Activated naive CD4-positive, alpha-beta T cell treated with anti-CD3 and anti-CD28 coated beads, Interleukin-2, amount 10 ng/mL, durations not matched to agents 7 days and 5 days (primary cell): ENCODE measurements at regions not wholly inside any gene's neighbourhood (a gene's known extent, or its start where the extent isn't known, plus 50 kb on each side); places are given as distances from the start of the nearest gene placed in this dataset.

ENCODE experiments used
- CTCF ChIA-PET: fragments of 350-600 bp; sonication (Branson Sonifier 250); formaldehyde crosslinking; loops from one replicate; lab custom pipeline; 2021; ENCODE audit warnings: antibody characterized with exemption; lab: Charles Lee
- DNase-seq: peaks from one replicate; pipeline ENCODE4 v3.0.0-alpha.2; 2020
- H3K27ac Mint-ChIP-seq: one replicate; pipeline ENCODE4 v1.8.0; 2021; ENCODE audit warnings: mild to moderate bottlenecking, moderate library complexity, mixed read lengths
- H3K27me3 Mint-ChIP-seq: one replicate; pipeline ENCODE4 v1.8.0; 2021; ENCODE audit warnings: mild to moderate bottlenecking, mixed read lengths
- H3K36me3 Mint-ChIP-seq: one replicate; pipeline ENCODE4 v1.8.0; 2021; ENCODE audit warnings: mixed read lengths
- H3K4me1 Mint-ChIP-seq: one replicate; pipeline ENCODE4 v1.8.0; 2021; ENCODE audit warnings: mixed read lengths
- H3K4me3 Mint-ChIP-seq: one replicate; pipeline ENCODE4 v1.8.0; 2021; ENCODE audit warnings: mild to moderate bottlenecking, moderate library complexity, mixed read lengths
- H3K9me3 Mint-ChIP-seq: one replicate; pipeline ENCODE4 v1.8.0; 2021; ENCODE audit warnings: mixed read lengths

DNA sequence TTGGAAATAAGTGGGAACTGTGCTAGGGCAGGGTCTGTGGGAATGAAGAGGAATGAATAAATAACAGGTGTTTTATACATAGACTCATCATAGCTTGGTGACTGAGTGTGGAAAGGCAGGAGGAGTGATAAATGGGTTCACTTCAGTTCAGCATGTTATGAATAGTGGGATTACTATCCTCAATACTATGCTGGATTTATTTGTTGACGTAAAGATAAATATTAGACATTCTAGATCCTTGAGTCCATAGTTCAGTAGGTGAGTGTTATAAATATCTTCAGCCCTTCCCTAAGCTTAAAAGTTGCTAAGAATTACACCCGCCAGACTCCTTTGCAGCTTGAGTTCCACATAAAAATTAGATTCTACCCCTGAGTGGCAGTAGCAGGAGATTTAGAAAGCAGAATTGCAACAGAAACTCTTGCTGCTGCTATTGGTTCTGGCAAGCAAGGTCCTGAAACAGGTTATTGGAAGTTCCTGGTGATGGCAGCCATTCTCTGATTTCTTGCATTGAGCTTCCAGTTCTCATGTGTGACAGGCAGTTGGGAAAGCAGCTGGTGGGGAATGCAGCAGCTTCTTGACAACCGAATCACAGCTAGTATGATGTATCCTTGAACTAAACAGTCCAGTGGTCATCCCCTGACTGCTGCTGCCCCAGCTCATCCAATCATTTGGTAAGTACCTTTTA, 1558.9 kb downstream of the FAM181B start:
- CTCF ChIA-PET: no interaction called here
- no peak overlapping the region for H3K4me3 Mint-ChIP-seq
- H3K9me3 Mint-ChIP-seq: peaks cover 2% of the 10 kb centered on the region
- H3K36me3 Mint-ChIP-seq: no peaks in the 10 kb centered on the region
- no peak overlapping the region for H3K27ac Mint-ChIP-seq
- H3K27me3 Mint-ChIP-seq: no peaks in the 10 kb centered on the region
- DNase-seq: no peak
- no peaks in the 10 kb centered on the region for H3K4me1 Mint-ChIP-seq

DNA sequence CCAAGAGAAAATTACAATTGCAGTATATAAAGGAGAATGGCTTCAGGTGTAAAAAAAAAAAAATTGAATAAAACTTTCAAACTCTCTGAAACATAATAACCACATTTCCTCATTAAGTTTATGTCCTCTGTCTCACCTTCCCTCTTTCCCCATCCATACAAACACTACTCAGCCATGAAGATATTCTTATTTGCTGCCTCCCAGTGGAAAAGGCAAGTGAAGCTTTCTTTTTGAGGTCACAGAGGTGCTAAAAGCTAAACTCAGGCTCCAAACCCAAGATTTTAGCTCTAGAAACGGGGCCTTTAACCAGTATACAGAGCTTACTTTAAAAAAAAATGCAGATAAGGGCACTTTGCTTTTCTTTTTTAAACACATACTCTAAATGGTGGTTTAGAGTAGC, 1568.5 kb downstream of the FAM181B start:
- Mint-ChIP-seq H3K4me1 (no peaks in the 10 kb centered on the region), H3K36me3 (no peaks in the 10 kb centered on the region), H3K27ac (no peak overlapping the region), H3K4me3 (no peak overlapping the region), H3K9me3 (no peaks in the 10 kb centered on the region), H3K27me3 (no peaks in the 10 kb centered on the region)
- CTCF ChIA-PET: no interaction called here
- no peak for DNase-seq

DNA sequence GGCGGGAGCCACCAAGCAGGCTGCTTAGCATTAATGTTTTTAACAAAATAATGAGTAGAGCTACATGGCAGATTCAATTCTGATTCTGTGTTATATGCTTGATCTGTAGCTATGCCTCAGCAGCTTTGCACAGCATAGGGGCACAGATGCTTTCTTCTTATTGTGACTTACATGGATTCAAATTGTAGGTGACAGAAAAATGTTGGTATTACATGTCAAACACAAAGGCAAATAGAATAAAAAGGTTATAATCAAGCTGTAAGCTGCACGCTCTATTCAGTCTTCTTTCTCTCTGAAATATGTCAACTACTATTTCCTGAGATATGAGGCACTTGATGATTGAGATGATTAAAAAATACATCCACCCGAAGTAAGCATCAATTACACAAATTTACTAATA, 1573.8 kb downstream of the FAM181B start:
- H3K27me3 Mint-ChIP-seq: no peaks in the 10 kb centered on the region
- no peak overlapping the region for H3K27ac Mint-ChIP-seq
- no peaks in the 10 kb centered on the region for H3K4me1 Mint-ChIP-seq
- CTCF ChIA-PET: no interaction called here
- no peaks in the 10 kb centered on the region for H3K36me3 Mint-ChIP-seq
- no peak for DNase-seq
- no peaks in the 10 kb centered on the region for H3K9me3 Mint-ChIP-seq
- no peak overlapping the region for H3K4me3 Mint-ChIP-seq

DNA sequence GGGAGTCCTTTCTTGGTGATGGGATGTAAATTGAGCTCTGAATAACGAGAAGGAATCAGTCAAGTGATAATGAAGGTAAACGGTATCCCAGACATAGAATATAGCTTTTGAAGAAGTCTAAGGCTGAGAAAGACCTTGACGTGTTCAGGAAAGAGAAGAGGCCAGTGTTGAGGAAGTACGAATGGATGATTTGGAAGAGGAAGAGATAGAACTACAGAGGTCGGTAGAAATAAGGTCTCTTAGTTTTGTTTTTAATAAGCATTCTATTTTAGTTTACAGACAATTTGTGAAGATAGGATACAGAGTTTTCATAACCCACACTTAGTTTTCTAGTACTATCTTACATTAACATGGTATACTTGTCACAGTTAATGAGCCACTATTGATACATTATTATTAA, 1598.1 kb downstream of the FAM181B start:
- no peak overlapping the region for H3K27ac Mint-ChIP-seq
- peaks cover 9% of the 10 kb centered on the region for H3K9me3 Mint-ChIP-seq
- no peak for DNase-seq
- CTCF ChIA-PET: no interaction called here
- no peaks in the 10 kb centered on the region for H3K36me3 Mint-ChIP-seq
- no peaks in the 10 kb centered on the region for H3K4me1 Mint-ChIP-seq
- H3K4me3 Mint-ChIP-seq: no peak overlapping the region
- H3K27me3 Mint-ChIP-seq: no peaks in the 10 kb centered on the region

DNA sequence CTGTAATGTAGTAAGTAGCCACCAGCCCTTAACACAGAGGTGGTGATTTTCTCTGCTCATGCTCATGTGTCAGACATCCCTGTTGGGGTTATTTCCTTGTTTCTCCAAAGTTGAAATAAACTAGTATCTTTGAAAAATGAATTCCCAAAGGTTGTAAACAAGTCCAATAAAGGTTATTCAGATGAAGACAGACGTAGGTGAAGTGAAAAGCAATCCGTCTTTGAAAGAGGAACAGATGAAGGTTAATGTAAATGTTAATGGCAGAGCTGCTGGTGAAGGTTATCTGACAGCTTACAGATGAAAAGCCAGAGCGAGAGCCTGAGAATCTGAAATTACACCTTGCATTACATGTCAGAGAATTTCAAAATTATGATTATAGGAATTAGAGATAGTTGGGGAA, 1604.0 kb downstream of the FAM181B start:
- Mint-ChIP-seq H3K27me3 (no peaks in the 10 kb centered on the region), H3K9me3 (peaks cover 6% of the 10 kb centered on the region)
- CTCF ChIA-PET: no interaction called here

DNA sequence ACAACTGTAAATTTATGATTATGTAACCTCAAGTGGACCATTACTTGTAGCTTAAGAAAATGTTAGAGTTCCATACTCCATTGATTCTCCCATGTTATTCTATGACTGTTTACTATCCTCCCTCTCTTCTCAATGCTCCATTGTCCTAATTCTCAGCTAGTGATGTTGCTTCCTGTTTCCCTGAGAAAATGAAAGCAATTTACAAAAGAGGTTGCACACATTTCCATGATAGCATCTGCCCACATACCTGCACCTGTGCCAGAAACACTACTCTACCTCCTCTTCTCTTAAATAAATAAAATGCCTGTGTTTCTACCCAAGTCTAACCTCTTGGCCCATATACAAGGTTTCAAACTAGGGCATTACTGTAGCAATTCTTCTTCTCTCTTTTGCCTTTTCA, 1620.9 kb downstream of the FAM181B start:
- no peak overlapping the region for H3K4me3 Mint-ChIP-seq
- DNase-seq: no peak
- no peaks in the 10 kb centered on the region for H3K4me1 Mint-ChIP-seq
- CTCF ChIA-PET: no interaction called here
- H3K9me3 Mint-ChIP-seq: no peaks in the 10 kb centered on the region
- H3K27ac Mint-ChIP-seq: no peak overlapping the region
- no peaks in the 10 kb centered on the region for H3K27me3 Mint-ChIP-seq
- H3K36me3 Mint-ChIP-seq: no peaks in the 10 kb centered on the region

More for the DNA sequence above, 1604.0 kb downstream of the FAM181B start:
- Mint-ChIP-seq H3K4me1 (no peaks in the 10 kb centered on the region), H3K27ac (no peak overlapping the region), H3K4me3 (no peak overlapping the region), H3K36me3 (no peaks in the 10 kb centered on the region)
- DNase-seq: no peak

DNA sequence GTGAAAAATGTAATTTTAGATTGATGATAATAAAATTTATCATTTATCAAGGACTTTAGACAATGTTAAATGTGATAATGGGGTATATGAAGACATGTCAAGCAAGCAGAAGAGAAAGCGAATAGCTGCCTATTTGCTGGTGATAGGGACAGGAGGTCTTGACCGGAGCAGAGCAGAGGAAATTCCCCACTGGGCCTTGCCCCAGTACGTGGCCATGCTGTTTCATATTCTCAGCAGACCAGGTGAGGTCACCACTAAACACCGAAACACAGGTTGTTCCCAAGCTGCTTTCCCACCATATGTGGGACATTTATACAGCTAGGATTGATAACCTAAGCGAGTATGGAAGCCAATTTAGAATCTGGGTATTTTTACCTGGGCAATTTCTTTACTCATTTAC, 1629.6 kb downstream of the FAM181B start:
- H3K27ac Mint-ChIP-seq: no peak overlapping the region
- CTCF ChIA-PET: no interaction called here
- H3K9me3 Mint-ChIP-seq: no peaks in the 10 kb centered on the region

DNA sequence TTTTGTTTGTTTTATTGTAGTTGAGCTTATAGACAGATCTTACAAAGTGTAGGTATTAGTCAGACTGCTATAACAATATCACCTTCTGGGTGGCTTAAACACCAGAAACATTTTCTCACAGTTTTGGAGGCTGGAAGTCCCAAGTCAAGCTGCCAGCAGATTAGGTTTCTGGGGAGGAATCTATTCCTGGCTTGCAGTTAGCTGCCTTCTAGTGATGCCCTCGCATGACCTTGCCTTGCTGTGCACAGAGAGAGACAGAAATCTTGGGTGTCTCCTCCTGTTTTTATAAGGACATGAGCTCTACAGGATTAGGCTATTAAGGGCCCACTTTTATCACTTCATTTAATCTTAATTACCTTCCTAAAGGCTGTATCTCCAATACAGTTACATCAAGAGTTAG, 1635.2 kb downstream of the FAM181B start:
- Mint-ChIP-seq H3K36me3 (no peaks in the 10 kb centered on the region), H3K4me1 (no peaks in the 10 kb centered on the region), H3K9me3 (peaks cover 3% of the 10 kb centered on the region), H3K27me3 (no peaks in the 10 kb centered on the region), H3K4me3 (no peak overlapping the region), H3K27ac (no peak overlapping the region)
- DNase-seq: no peak
- CTCF ChIA-PET: no interaction called here

More for the DNA sequence above, 1629.6 kb downstream of the FAM181B start:
- DNase-seq: no peak
- H3K36me3 Mint-ChIP-seq: no peaks in the 10 kb centered on the region
- H3K4me1 Mint-ChIP-seq: no peaks in the 10 kb centered on the region
- no peak overlapping the region for H3K4me3 Mint-ChIP-seq
- H3K27me3 Mint-ChIP-seq: no peaks in the 10 kb centered on the region

DNA sequence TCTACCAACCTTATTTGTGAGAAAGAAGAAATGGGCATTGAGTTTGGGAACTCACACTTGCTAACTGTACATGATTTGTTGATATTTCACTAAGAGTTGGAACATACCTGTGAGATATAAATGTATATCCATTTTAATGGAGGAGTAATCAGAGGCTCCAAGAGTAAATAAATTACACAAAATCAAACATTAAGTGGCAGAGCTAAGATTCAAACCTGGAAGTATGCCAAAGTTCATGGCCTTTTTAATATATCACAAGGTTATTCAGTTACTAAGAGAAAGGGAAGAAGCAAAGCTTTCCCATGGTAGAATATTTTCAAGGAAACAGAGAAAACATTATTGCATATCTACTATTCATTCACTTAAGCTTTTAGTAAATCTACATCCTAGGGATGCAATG, 1641.1 kb downstream of the FAM181B start:
- no peaks in the 10 kb centered on the region for H3K27me3 Mint-ChIP-seq
- peaks cover 5% of the 10 kb centered on the region for H3K9me3 Mint-ChIP-seq
- H3K36me3 Mint-ChIP-seq: no peaks in the 10 kb centered on the region
- no peaks in the 10 kb centered on the region for H3K4me1 Mint-ChIP-seq
- DNase-seq: no peak
- no peak overlapping the region for H3K27ac Mint-ChIP-seq
- H3K4me3 Mint-ChIP-seq: no peak overlapping the region
- CTCF ChIA-PET: no interaction called here

DNA sequence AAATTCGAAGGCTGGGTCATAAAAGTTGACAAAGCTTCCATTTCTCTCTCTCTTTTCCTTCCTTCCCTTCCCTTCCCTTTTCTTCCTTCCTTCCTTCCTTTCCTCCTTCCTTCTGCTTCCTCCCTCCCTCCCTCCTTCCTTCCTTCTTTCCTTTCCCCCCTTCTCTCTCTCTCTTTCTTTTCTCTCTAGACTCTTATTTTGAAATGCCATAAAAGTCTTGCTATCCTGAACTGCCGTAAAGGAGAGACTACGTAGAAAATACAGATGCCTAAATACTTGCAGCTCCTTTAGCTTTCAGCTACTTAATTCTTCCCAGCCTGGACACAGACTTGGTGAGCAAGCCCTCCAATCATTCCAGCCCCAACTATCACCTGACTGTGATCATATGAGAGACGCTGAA, 1644.4 kb downstream of the FAM181B start:
- CTCF ChIA-PET: interaction anchor here (0.7 kb wide), 1 partner anchor 42 kb away, joined by 3 read pairs; no protein-coding TSS in a partner anchor

DNA sequence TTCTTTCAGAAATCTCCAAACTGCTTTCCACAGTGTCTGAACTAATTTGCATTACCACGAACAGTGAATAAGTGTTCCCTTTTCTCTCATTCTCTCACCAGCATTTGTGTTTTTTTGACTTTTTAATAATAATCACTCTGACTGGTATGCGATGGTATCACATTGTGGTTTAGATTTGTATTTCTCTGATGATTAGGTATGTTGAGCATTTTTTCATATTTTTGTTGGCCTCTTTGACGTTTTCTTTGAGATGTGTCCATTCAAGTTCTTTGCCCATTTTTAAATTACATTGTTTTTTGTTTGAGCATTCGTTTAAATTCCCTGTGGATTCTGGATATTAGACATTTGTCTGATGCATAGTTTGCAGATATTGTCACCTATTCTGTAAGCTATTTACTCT, 1639.6 kb upstream of the TENM4 start:
- DNase-seq: no peak
- no peak overlapping the region for H3K4me3 Mint-ChIP-seq
- no peaks in the 10 kb centered on the region for H3K4me1 Mint-ChIP-seq
- peaks cover 7% of the 10 kb centered on the region for H3K9me3 Mint-ChIP-seq
- H3K36me3 Mint-ChIP-seq: no peaks in the 10 kb centered on the region
- H3K27me3 Mint-ChIP-seq: no peaks in the 10 kb centered on the region
- H3K27ac Mint-ChIP-seq: no peak overlapping the region
- CTCF ChIA-PET: no interaction called here

More for the DNA sequence above, 1644.4 kb downstream of the FAM181B start:
- peaks cover 3% of the 10 kb centered on the region for H3K9me3 Mint-ChIP-seq
- no peak overlapping the region for H3K27ac Mint-ChIP-seq
- no peak overlapping the region for H3K4me3 Mint-ChIP-seq
- no peaks in the 10 kb centered on the region for H3K27me3 Mint-ChIP-seq
- no peaks in the 10 kb centered on the region for H3K36me3 Mint-ChIP-seq
- no peak for DNase-seq
- H3K4me1 Mint-ChIP-seq: no peaks in the 10 kb centered on the region

DNA sequence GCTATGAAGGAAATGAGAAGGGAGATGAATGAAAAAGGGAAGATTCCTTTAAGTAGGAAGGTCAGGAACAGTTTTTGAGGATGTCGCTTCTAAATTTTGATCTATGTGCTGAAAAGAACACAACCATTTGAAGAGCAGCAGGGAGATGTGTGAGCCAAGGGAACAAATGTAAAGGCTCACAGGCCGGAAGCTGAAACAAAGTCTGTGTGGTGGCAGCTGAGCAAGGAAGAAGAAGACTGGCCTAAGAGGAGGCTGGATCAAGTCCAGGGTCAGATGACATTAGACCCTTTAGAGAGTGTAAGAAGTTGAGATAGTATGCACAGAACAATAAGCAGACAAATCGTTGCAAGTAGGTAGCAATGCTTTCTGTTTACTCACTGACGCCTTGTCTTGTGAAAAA, 1631.4 kb upstream of the TENM4 start:
- CTCF ChIA-PET: no interaction called here
- no peak overlapping the region for H3K27ac Mint-ChIP-seq
- H3K27me3 Mint-ChIP-seq: no peaks in the 10 kb centered on the region
- no peaks in the 10 kb centered on the region for H3K4me1 Mint-ChIP-seq
- no peak for DNase-seq
- H3K36me3 Mint-ChIP-seq: no peaks in the 10 kb centered on the region
- no peak overlapping the region for H3K4me3 Mint-ChIP-seq
- H3K9me3 Mint-ChIP-seq: peaks cover 2% of the 10 kb centered on the region

DNA sequence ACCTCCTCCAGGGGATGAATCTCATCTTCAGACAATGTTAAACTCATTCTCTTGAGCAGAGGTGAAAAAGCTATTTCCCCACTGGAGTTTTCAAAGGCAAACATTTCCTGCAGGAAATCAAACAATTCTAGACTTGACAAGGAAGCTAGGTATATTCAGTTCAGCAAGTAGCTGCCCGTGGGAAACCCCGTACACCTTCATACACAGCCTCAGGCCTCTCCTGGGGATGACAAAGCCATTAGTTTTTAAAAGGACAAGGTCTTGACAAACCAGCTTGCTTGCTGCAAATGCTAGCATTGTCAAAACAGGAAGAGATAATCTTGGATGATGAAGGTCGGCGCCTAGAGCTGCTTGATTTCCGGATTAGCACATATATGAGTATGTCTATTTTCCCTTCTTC, 1630.8 kb upstream of the TENM4 start:
- H3K36me3 Mint-ChIP-seq: no peaks in the 10 kb centered on the region
- H3K9me3 Mint-ChIP-seq: peaks cover 2% of the 10 kb centered on the region
- no peaks in the 10 kb centered on the region for H3K27me3 Mint-ChIP-seq
- H3K27ac Mint-ChIP-seq: no peak overlapping the region
- DNase-seq: no peak
- CTCF ChIA-PET: no interaction called here
- no peak overlapping the region for H3K4me3 Mint-ChIP-seq
- H3K4me1 Mint-ChIP-seq: no peaks in the 10 kb centered on the region

DNA sequence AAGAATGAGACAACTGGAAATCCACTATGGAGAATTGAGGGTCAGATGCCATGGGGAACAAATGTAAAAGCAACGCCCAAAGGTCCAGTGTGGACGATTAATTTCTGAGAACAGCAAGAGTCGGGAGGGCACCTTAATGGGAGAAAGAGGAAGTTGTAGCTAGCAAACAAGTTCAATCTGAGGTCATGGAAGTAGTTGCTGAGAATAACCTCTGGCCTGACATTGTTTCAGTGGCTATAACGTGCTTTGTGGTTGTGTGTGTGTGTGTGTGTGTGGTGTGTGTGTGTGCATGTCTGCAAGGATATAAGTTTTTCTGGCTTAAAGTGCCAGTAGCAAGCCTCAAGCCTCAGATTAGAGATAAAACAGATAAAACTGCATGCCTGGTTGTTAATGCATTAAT, 1630.1 kb upstream of the TENM4 start:
- Mint-ChIP-seq H3K9me3 (peaks cover 2% of the 10 kb centered on the region), H3K4me3 (no peak overlapping the region), H3K36me3 (no peaks in the 10 kb centered on the region), H3K27ac (no peak overlapping the region), H3K27me3 (no peaks in the 10 kb centered on the region), H3K4me1 (no peaks in the 10 kb centered on the region)
- CTCF ChIA-PET: no interaction called here
- no peak for DNase-seq

DNA sequence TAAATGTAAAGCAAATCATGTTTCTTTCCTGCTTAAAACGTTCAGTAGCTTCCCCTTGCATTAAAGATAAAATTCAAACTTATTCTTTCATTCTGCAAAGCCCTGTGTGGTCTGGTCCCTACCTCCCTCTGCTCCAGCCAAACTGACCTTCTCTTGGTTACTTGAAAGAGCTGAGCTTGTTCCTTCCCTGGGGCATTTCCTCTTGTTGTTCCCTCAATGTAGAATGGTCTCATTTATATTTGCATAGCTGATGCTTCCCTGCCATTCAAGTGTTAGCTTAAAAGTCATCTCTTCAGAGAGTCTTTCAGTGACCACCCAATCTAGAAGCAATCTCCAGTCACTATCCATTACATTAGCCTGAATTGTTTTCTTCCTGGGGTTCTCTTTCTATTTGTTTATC, 1618.5 kb upstream of the TENM4 start:
- DNase-seq: no peak
- H3K27me3 Mint-ChIP-seq: no peaks in the 10 kb centered on the region
- H3K4me1 Mint-ChIP-seq: no peaks in the 10 kb centered on the region
- CTCF ChIA-PET: no interaction called here
- H3K9me3 Mint-ChIP-seq: peaks cover 17% of the 10 kb centered on the region
- no peak overlapping the region for H3K4me3 Mint-ChIP-seq
- no peak overlapping the region for H3K27ac Mint-ChIP-seq
- H3K36me3 Mint-ChIP-seq: no peaks in the 10 kb centered on the region
